ENCODE measurements at regions not wholly inside any gene's neighbourhood (a gene's known extent, or its start where the extent isn't known, plus 50 kb on each side); places are given as distances from the start of the nearest gene placed in this dataset.
"Not testable (repeated sequence)": the region's sequence is repeated elsewhere in the genome, so short reads cannot be mapped to it uniquely, and the experiment has no call there.

- peak; percentile 68 for TF ChIP-seq CTCF (conservative IDR thresholded peaks at IDR 0.05; ENCODE audit: low read depth, low read length)
- H3K4me3 ChIP-seq (ENCODE audit: low read depth, low read length) = no peak overlapping the region
- DNase-seq (ENCODE audit: low read depth) = no peak
Measured at GRCh38 chr4:127479031-127479622, 153.6 kb upstream of the INTU start.

GRCh38 chr4:127482049-127482448 lies 150.7 kb upstream of the INTU start:
- no peak for DNase-seq (ENCODE audit: low read depth)
- no peak overlapping the region for H3K4me3 ChIP-seq (ENCODE audit: low read depth, low read length)
- no peak for TF ChIP-seq CTCF (conservative IDR thresholded peaks at IDR 0.05; ENCODE audit: low read depth, low read length)

- no peak for TF ChIP-seq CTCF (conservative IDR thresholded peaks at IDR 0.05; ENCODE audit: low read depth, low read length)
- DNase-seq (ENCODE audit: low read depth) = no peak
- H3K4me3 ChIP-seq (ENCODE audit: low read depth, low read length) = no peak overlapping the region
Measured at GRCh38 chr4:127484117-127484516, 148.6 kb upstream of the INTU start.

- no peak for TF ChIP-seq CTCF (conservative IDR thresholded peaks at IDR 0.05; ENCODE audit: low read depth, low read length)
- DNase-seq (ENCODE audit: low read depth) = no peak
- no peak overlapping the region for H3K4me3 ChIP-seq (ENCODE audit: low read depth, low read length)
Measured at GRCh38 chr4:127486248-127486647, 146.5 kb upstream of the INTU start.

GRCh38 chr4:127491571-127491970 lies 141.2 kb upstream of the INTU start:
- no peak for DNase-seq (ENCODE audit: low read depth)
- TF ChIP-seq CTCF (conservative IDR thresholded peaks at IDR 0.05; ENCODE audit: low read depth, low read length) = no peak
- H3K4me3 ChIP-seq (ENCODE audit: low read depth, low read length) = no peak overlapping the region

- not testable (repeated sequence) for DNase-seq (ENCODE audit: low read depth); H3K4me3 ChIP-seq (ENCODE audit: low read depth, low read length)
Measured at GRCh38 chr4:127496875-127497274, 135.9 kb upstream of the INTU start.

GRCh38 chr4:127498366-127498765 lies 134.4 kb upstream of the INTU start:
- H3K4me3 ChIP-seq (ENCODE audit: low read depth, low read length) = no peak overlapping the region
- no peak for TF ChIP-seq CTCF (conservative IDR thresholded peaks at IDR 0.05; ENCODE audit: low read depth, low read length)
- no peak for DNase-seq (ENCODE audit: low read depth)
